ENCODE measurements at regions not wholly inside any gene's neighbourhood (a gene's known extent, or its start where the extent isn't known, plus 50 kb on each side); places are given as distances from the start of the nearest gene placed in this dataset.

DNA sequence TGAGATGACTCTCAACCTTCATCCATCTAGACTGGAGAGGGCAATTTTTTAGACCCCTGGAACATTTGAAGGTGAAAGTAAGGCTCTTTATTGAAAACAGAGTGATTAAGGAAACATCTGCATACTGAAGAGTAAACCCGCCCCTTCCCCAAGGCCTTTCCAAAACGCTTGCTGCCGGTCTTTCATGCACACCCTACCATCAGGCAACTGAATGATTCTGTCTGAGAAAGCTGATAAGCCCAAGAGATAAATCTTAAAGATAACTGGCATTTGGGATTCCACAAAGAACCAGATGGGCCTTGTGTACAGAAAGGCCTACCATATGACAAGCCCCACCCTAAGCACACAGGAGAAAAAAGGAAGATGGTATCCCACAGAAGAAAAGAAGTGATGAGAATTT lies 54.4 kb upstream of the PIK3R1 start:
- TF ChIP-seq, protein P1, sequence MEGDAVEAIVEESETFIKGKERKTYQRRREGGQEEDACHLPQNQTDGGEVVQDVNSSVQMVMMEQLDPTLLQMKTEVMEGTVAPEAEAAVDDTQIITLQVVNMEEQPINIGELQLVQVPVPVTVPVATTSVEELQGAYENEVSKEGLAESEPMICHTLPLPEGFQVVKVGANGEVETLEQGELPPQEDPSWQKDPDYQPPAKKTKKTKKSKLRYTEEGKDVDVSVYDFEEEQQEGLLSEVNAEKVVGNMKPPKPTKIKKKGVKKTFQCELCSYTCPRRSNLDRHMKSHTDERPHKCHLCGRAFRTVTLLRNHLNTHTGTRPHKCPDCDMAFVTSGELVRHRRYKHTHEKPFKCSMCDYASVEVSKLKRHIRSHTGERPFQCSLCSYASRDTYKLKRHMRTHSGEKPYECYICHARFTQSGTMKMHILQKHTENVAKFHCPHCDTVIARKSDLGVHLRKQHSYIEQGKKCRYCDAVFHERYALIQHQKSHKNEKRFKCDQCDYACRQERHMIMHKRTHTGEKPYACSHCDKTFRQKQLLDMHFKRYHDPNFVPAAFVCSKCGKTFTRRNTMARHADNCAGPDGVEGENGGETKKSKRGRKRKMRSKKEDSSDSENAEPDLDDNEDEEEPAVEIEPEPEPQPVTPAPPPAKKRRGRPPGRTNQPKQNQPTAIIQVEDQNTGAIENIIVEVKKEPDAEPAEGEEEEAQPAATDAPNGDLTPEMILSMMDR (IDR thresholded peaks at IDR 0.05; ENCODE audit: insufficient read depth, low read length), result no peak

GRCh38 chr5:68159224-68159951 lies 56.2 kb upstream of the PIK3R1 start:
- DNase-seq (ENCODE audit: low read depth), result peak; percentile 84
- TF ChIP-seq, protein P1 (IDR thresholded peaks at IDR 0.05; ENCODE audit: insufficient read depth, low read length), result no peak
- no peak overlapping the region for H3K4me3 ChIP-seq (ENCODE audit: low read depth, low read length)

More for the DNA sequence above, 54.4 kb upstream of the PIK3R1 start:
- DNase-seq (ENCODE audit: low read depth), result no peak
- H3K4me3 ChIP-seq (ENCODE audit: low read depth, low read length), result no peak overlapping the region

DNA sequence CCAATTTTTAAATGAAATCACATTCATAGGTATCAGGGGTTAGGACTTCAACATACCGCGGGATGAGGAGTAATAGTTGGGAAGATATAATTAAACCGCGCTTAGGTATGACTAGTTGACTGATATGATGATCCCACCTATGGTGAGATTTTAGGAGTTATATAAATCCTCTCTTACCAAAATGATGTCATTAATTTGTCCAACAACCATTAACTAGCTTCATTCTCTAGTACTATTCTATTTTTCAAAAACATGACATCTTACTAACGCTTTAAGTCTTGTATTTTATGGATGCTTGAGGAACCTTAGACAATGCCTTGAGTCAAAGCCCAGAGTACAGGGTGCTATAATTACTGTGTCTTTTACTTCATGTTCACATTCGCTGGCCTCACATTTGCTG lies 59.6 kb upstream of the PIK3R1 start:
- TF ChIP-seq, protein P1 (IDR thresholded peaks at IDR 0.05; ENCODE audit: insufficient read depth, low read length), result no peak
- no peak for DNase-seq (ENCODE audit: low read depth)
- H3K4me3 ChIP-seq (ENCODE audit: low read depth, low read length), result no peak overlapping the region

- TF ChIP-seq, protein P1 (IDR thresholded peaks at IDR 0.05; ENCODE audit: insufficient read depth, low read length), result no peak
Observed at GRCh38 chr5:68154119-68154857, 61.3 kb upstream of the PIK3R1 start.

DNA sequence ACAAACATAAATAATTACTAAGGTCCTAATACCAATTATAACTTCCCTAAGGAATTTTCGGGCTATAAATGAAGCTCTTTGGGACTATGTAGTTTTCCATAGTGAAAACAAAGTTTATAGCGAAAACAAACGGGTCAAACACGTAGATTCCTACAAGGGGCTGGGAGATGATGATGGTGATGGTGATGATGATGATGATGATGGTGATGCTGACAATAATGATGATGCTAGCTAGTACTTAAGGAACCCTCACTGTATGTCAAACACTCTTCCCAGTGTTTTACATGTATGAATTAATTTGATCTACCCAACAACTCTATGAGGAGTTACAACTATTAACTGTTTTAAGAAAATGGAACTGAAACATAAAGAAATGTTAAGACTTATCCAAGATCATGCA lies 63.7 kb upstream of the PIK3R1 start:
- TF ChIP-seq, protein P1 (IDR thresholded peaks at IDR 0.05; ENCODE audit: insufficient read depth, low read length), result no peak
- no peak for DNase-seq (ENCODE audit: low read depth)
- no peak overlapping the region for H3K4me3 ChIP-seq (ENCODE audit: low read depth, low read length)

More at GRCh38 chr5:68154119-68154857, 61.3 kb upstream of the PIK3R1 start:
- DNase-seq (ENCODE audit: low read depth), result no peak
- H3K4me3 ChIP-seq (ENCODE audit: low read depth, low read length), result no peak overlapping the region

DNA sequence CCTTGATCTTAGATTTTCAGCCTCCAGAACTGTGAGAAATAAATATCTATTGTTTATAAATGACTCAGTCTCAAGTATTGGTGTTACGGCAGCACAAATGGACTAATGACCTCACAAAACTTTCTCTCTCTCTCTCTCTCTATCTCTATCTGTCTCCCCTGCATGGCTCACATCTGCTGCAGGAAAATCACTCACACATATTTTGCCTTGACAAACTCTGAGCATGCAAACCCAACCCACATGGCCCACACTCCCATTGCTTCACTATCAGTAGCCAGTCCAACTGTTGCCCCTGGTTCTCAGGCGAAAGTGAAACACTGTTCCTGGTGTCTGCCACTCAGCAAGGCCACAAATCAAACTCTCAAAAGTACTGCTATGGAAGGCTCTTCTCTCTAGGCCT lies 66.4 kb upstream of the PIK3R1 start:
- H3K4me3 ChIP-seq (ENCODE audit: low read depth, low read length), result no peak overlapping the region
- peak; percentile 59 for DNase-seq (ENCODE audit: low read depth)
- TF ChIP-seq, protein P1 (IDR thresholded peaks at IDR 0.05; ENCODE audit: insufficient read depth, low read length), result no peak

Data from fibroblast of the aortic adventitia (primary cell).